HCT116 (cell line): ENCODE measurements at regions not wholly inside any gene's neighbourhood (a gene's known extent, or its start where the extent isn't known, plus 50 kb on each side); places are given as distances from the start of the nearest gene placed in this dataset.

Experiments
- CTCF ChIP-seq, 3 experiments: fragments of 200-600 bp in 1 of 3; sonication (generic) in 1 of 3; IDR thresholded peaks in 2 of 3; conservative IDR thresholded peaks in 1 of 3; 2 replicates each; pipeline ENCODE4 v1.5.1; 2012 to 2017; ENCODE audit warnings: low read depth in 2 of 3, low read length in 2 of 3, antibody characterized with exemption in 1 of 3, borderline replicate concordance in 1 of 3, control low read depth in 1 of 3, mild to moderate bottlenecking in 1 of 3, mixed read lengths in 1 of 3, mixed run types in 1 of 3, moderate library complexity in 1 of 3; ENCODE audit not compliant: insufficient read depth in 1 of 3
- JUND ChIP-seq: IDR thresholded peaks from 2 replicates; pipeline ENCODE4 v1.6.1; 2012
- POLR2A ChIP-seq: IDR thresholded peaks from 2 replicates; pipeline ENCODE4 v1.7.0; 2011; ENCODE audit warnings: borderline replicate concordance; ENCODE audit not compliant: insufficient read depth, insufficient read length; ENCODE audit errors: extremely low read depth
- TCF7L2 ChIP-seq: IDR thresholded peaks from 2 replicates; pipeline ENCODE4 v1.7.0; 2011; ENCODE audit warnings: borderline replicate concordance, inconsistent platforms; ENCODE audit not compliant: insufficient read depth, insufficient read length; ENCODE audit errors: extremely low read depth

- TF ChIP-seq CTCF (IDR thresholded peaks at IDR 0.05 in 2 of 3, conservative IDR thresholded peaks at IDR 0.05 in 1 of 3; ENCODE audit: borderline replicate concordance in 1 of 3, insufficient read depth in 1 of 3, low read depth in 2 of 3, low read length in 2 of 3) (no peak), JUND (no peak), TCF7L2 (no peak), POLR2A (no peak)
Observed at GRCh38 chr2:118431586-118431985, 343.3 kb downstream of the INSIG2 start.
